Coronary artery (tissue), 2 donors: ENCODE measurements at regions not wholly inside any gene's neighbourhood (a gene's known extent, or its start where the extent isn't known, plus 50 kb on each side); places are given as distances from the start of the nearest gene placed in this dataset.

ENCODE experiments used
- DNase-seq: peaks from one replicate; pipeline ENCODE4 v3.0.0-alpha.2; 2017; ENCODE audit warnings: low spot score
- H3K27ac ChIP-seq, 2 donors: fragments of 200-600 bp; sonication (generic); one replicate each; pipeline ENCODE4 v1.5.1; 2016 to 2019
- H3K4me3 ChIP-seq: fragments of 200-600 bp; sonication (generic); 2 replicates; pipeline ENCODE4 v1.5.1; 2016; ENCODE audit warnings: mild to moderate bottlenecking, moderate library complexity
- TF ChIP-seq, protein P1 (sequence below): fragments of 200-600 bp; sonication (generic); IDR thresholded peaks from one replicate; pipeline ENCODE4 v1.5.1; 2019; ENCODE audit warnings: antibody characterized with exemption

DNA sequence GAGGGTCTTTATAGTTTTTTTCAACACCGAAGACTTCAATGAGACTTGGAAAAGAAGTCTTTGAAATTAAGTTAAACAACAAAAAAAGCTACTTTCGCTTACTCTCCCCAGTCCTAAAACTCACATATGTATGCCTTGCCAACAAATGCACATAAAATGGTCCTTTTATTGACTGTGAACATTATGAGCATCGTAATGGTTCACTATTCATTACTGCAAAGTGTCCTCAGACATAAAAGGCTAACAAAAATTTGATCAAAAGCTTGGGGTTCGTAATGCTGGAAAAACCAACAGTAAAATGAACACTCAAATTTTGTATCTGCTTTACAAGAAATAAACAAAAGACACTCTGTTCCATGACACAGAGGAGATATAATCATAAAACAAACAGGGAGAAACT, 285.3 kb upstream of the SLC8A1 start:
- DNase-seq: no peak
- Histone ChIP-seq H3K27ac (no peak overlapping the region), H3K4me3 (no peak overlapping the region)
- TF ChIP-seq, protein P1, sequence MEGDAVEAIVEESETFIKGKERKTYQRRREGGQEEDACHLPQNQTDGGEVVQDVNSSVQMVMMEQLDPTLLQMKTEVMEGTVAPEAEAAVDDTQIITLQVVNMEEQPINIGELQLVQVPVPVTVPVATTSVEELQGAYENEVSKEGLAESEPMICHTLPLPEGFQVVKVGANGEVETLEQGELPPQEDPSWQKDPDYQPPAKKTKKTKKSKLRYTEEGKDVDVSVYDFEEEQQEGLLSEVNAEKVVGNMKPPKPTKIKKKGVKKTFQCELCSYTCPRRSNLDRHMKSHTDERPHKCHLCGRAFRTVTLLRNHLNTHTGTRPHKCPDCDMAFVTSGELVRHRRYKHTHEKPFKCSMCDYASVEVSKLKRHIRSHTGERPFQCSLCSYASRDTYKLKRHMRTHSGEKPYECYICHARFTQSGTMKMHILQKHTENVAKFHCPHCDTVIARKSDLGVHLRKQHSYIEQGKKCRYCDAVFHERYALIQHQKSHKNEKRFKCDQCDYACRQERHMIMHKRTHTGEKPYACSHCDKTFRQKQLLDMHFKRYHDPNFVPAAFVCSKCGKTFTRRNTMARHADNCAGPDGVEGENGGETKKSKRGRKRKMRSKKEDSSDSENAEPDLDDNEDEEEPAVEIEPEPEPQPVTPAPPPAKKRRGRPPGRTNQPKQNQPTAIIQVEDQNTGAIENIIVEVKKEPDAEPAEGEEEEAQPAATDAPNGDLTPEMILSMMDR: no peak

DNA sequence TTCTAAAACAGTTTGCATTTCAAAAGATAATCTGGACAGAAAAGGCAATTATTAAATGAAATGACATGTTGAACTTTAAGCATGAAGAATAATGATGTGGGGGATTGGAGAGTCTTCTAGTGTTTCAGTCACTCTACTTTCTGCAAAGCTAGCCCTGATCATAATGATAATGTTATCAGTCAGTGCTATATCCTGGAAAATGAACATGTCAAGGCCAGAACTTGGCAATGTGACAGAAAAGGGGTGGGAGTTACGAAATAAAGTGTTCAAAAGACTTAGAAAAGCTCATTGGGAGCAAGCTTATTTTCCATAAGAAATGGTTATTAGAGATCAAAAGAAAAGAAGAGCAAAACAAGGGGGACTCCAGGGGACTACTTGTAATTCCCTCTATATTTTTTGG, 288.5 kb upstream of the SLC8A1 start:
- TF ChIP-seq, protein P1: no peak
- H3K27ac ChIP-seq: no peak overlapping the region
- H3K4me3 ChIP-seq: no peak overlapping the region
- DNase-seq: no peak

DNA sequence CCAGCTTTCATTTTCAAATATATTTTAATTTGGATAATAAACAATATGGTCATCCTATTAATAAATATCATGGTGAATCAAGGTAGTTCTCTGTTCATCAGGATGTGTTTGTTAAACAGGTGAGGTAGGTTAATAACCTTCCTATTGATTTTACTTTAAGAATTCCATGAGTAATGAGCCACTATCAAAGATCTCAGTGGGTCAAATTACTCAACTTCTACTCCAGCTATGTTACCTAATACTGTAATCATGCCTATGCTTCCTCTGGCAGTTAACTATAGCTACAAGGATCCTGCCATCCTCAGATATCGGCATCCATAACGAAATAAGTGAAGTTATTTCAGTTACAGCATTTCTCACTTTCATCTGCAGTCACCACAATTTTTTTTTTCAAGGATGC, 289.6 kb upstream of the SLC8A1 start:
- DNase-seq: no peak
- Histone ChIP-seq H3K27ac (no peak overlapping the region), H3K4me3 (no peak overlapping the region)
- TF ChIP-seq, protein P1: no peak

DNA sequence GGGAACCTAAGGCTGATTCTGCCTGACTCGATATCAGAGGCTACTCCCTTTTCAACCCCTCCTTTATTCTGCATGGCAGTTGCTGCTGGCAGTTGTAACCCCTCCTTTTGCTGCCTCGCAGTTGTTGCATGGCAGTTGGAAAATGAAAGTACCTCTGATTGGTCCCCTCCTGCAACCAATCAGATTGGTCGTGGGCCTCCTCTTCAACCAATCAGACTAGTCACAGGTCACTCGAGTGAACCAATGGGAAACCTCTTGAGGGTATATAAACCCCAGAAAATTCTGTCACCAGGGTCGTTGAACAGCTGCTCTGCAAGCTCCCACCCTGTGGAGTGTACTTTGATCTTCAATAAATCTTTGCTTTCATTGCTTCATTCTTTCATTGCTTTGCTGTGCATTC, 294.3 kb upstream of the SLC8A1 start:
- Histone ChIP-seq H3K4me3 (no peak overlapping the region), H3K27ac (no peak overlapping the region)
- no peak for DNase-seq
- TF ChIP-seq, protein P1: no peak

DNA sequence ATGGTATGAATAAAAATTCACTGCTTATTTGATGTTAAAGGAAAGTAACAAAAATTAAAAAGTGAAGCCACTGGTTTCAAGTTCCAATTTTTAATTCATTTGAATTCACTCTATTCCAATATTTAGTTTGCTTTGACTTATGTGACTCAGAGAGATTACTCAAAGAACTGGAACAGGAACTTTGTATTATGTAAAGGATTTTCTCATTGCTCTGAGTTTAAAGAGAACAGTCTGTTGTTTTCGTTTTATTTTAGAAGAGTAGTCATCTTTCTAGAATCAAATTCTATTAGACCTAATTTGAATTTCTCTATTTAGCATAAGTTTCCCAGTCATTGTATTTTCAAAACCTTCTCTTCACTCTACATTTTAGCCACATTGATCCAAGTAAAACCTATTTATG, 300.1 kb upstream of the SLC8A1 start:
- TF ChIP-seq, protein P1: no peak
- no peak for DNase-seq
- no peak overlapping the region for H3K4me3 ChIP-seq
- no peak overlapping the region for H3K27ac ChIP-seq

DNA sequence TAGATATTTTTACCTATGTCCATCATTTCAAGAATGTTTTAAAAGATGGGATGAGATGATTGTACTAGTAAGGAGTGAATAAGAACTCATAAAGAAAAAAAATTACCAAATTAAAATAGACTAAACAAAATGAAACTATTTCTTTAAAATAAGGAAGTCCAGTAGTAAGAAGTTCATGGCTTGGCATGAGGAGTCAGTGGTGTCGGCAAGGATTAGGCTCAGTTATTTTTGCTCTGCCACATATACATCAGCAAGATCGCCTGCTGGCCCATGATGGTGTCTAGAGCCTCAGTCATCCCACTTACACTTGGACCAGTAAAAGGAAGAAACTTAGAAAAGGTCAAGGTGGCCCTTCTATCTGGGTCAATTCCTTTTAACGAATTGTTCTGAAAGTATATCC, 300.9 kb upstream of the SLC8A1 start:
- DNase-seq: no peak
- Histone ChIP-seq H3K27ac (no peak overlapping the region), H3K4me3 (no peak overlapping the region)
- TF ChIP-seq, protein P1: no peak

DNA sequence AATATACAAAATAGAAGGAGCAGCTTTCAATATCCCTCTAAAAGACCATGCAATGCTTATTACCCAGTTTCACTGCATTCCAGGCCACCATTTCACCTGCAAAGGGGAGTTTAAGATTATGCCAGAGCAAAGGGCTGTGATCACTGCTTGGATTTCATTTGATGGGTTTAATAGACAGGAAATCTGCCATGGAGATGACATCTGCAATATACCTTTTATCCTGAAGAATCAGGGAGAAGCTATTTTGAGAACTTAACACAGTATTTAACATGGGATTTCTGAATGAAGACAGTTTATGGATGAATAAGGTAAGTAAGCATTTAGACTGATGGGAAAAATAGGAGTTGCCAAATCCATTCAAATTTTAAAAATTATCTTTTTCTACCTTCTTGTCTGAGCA, 303.0 kb upstream of the SLC8A1 start:
- Histone ChIP-seq H3K27ac (no peak overlapping the region), H3K4me3 (no peak overlapping the region)
- no peak for DNase-seq
- TF ChIP-seq, protein P1: no peak
